PC-9 (cell line): ENCODE measurements at regions not wholly inside any gene's neighbourhood (a gene's known extent, or its start where the extent isn't known, plus 50 kb on each side); places are given as distances from the start of the nearest gene placed in this dataset.

Experiments
- BruUV-seq: library from RNA; stranded (reverse); fragments of 400-500 nt; replicated peaks from 2 replicates; lab custom pipeline; 2021; lab: Mats Ljungman, UMichigan
- CTCF ChIA-PET: fragments of 300-600 bp; sonication (Branson Sonifier 250); formaldehyde crosslinking; loops from one replicate; lab custom pipeline; 2022; ENCODE audit warnings: antibody characterized with exemption; lab: Charles Lee
- POLR2A ChIA-PET: fragments of 300-600 bp; sonication (Branson Sonifier 250); formaldehyde crosslinking; loops from one replicate; lab custom pipeline; 2022; ENCODE audit warnings: antibody characterized with exemption; ENCODE audit not compliant: unreplicated experiment; lab: Charles Lee
- DNase-seq, 2 experiments: peaks; one replicate each; pipeline versions ENCODE4 v3.0.0 to v3.0.0-alpha.2; 2015 to 2022; ENCODE audit warnings: mixed read lengths in 1 of 2
- H2AFZ ChIP-seq: fragments of 200-600 bp; sonication (generic); 2 replicates; pipeline ENCODE4 v1.8.1; 2017; ENCODE audit warnings: antibody characterized with exemption
- H3F3A ChIP-seq: fragments of 200-600 bp; sonication (generic); 2 replicates; pipeline ENCODE4 v1.8.1; 2017; ENCODE audit warnings: antibody characterized with exemption, mild to moderate bottlenecking, low read depth; ENCODE audit not compliant: insufficient read depth
- H3K27ac ChIP-seq: fragments of 200-600 bp; sonication (generic); 2 replicates; pipeline ENCODE4 v1.6.1; 2016; ENCODE audit warnings: mixed run types
- H3K27me3 ChIP-seq: fragments of 200-600 bp; sonication (generic); 2 replicates; pipeline ENCODE4 v1.6.1; 2016; ENCODE audit warnings: low read depth, mixed run types; ENCODE audit not compliant: insufficient read depth
- H3K36me3 ChIP-seq: fragments of 200-600 bp; sonication (generic); 2 replicates; pipeline ENCODE4 v1.6.1; 2016; ENCODE audit warnings: low read depth, mixed run types
- H3K4me1 ChIP-seq: fragments of 200-600 bp; sonication (generic); replicated peaks from 2 replicates; pipeline ENCODE4 v1.6.1; 2016; ENCODE audit warnings: mixed run types; ENCODE audit not compliant: insufficient read depth
- H3K4me2 ChIP-seq: fragments of 200-600 bp; sonication (generic); 2 replicates; pipeline ENCODE4 v1.6.1; 2017; ENCODE audit warnings: mixed run types
- H3K4me3 ChIP-seq: fragments of 200-600 bp; sonication (generic); 2 replicates; pipeline ENCODE4 v1.6.1; 2016; ENCODE audit warnings: mixed run types
- H3K79me2 ChIP-seq: fragments of 200-600 bp; sonication (generic); 2 replicates; pipeline ENCODE4 v1.6.1; 2017; ENCODE audit warnings: low read depth, mixed run types
- H3K9me2 ChIP-seq: fragments of 200-600 bp; sonication (generic); 2 replicates; pipeline ENCODE4 v1.8.1; 2017; ENCODE audit warnings: mild to moderate bottlenecking; ENCODE audit not compliant: insufficient read depth
- H3K9me3 ChIP-seq: fragments of 200-600 bp; sonication (generic); 2 replicates; pipeline ENCODE4 v1.8.1; 2016; ENCODE audit warnings: low read depth; ENCODE audit not compliant: insufficient read depth
- H4K20me1 ChIP-seq: fragments of 200-600 bp; sonication (generic); 2 replicates; pipeline ENCODE4 v1.8.1; 2017; ENCODE audit not compliant: insufficient read depth
- EZH2 ChIP-seq: fragments of 200-600 bp; sonication (generic); IDR thresholded peaks from 2 replicates; pipeline ENCODE4 v1.8.0; 2017; ENCODE audit warnings: antibody characterized with exemption, low read depth
- intact Hi-C: fragments of 100-400 bp; cut with micrococcal nuclease; formaldehyde crosslinking; loops from one replicate; pipeline ENCODE4 v1.10.0; 2022; ENCODE audit not compliant: unreplicated experiment
- TF ChIP-seq, protein P1 (sequence below): fragments of 200-600 bp; sonication (generic); conservative IDR thresholded peaks from 2 replicates; pipeline ENCODE4 v1.6.1; 2017; ENCODE audit warnings: mixed run types, antibody characterized with exemption, mild to moderate bottlenecking, moderate library complexity

- CTCF ChIA-PET, result no interaction called here
- Histone ChIP-seq H3K27me3 (no peaks in the 10 kb centered on the region), H3K79me2 (no peaks in the 10 kb centered on the region), H3K4me3 (no peak overlapping the region), H3K36me3 (no peaks in the 10 kb centered on the region), H3K4me2 (no peak overlapping the region), H3K4me1 (no peaks in the 10 kb centered on the region), H3K9me2 (no peaks in the 10 kb centered on the region), H3F3A (no peaks in the 10 kb centered on the region), H3K9me3 (no peaks in the 10 kb centered on the region), H3K27ac (no peak overlapping the region), H2AFZ (no peak overlapping the region), H4K20me1 (no peaks in the 10 kb centered on the region)
- BruUV-seq, result no TSS peak
- TF ChIP-seq, protein P1, sequence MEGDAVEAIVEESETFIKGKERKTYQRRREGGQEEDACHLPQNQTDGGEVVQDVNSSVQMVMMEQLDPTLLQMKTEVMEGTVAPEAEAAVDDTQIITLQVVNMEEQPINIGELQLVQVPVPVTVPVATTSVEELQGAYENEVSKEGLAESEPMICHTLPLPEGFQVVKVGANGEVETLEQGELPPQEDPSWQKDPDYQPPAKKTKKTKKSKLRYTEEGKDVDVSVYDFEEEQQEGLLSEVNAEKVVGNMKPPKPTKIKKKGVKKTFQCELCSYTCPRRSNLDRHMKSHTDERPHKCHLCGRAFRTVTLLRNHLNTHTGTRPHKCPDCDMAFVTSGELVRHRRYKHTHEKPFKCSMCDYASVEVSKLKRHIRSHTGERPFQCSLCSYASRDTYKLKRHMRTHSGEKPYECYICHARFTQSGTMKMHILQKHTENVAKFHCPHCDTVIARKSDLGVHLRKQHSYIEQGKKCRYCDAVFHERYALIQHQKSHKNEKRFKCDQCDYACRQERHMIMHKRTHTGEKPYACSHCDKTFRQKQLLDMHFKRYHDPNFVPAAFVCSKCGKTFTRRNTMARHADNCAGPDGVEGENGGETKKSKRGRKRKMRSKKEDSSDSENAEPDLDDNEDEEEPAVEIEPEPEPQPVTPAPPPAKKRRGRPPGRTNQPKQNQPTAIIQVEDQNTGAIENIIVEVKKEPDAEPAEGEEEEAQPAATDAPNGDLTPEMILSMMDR, result no peak
- TF ChIP-seq EZH2, result no peak
- intact Hi-C loops, result no loop called here
- POLR2A ChIA-PET, result no interaction called here
- no peak for DNase-seq
These were observed 236.4 kb upstream of the MID1 start for GRCh38 chrX:10856797-10857196.

DNA sequence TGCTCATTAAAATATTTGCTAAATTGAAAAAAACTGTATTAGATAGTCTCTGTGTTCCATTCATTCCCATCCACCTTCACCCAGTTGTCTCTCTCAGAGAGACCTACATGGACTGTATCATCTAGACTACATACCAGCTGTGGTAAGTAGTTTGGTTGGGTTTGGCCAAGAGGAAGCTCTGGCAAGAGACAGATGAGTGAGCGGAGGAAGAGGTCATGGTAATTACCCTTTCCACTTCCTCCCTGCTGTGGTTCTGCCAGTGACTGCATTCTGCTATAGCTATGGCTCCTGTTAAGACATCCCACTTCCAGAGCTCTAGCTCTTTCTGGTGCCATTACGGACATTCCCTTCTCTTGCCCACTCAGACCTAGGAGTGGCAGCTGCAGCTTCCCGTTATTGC, 239.0 kb upstream of the MID1 start:
- no TSS peak for BruUV-seq
- Histone ChIP-seq H4K20me1 (no peaks in the 10 kb centered on the region), H2AFZ (no peak overlapping the region), H3K36me3 (no peaks in the 10 kb centered on the region), H3F3A (no peaks in the 10 kb centered on the region), H3K4me1 (no peaks in the 10 kb centered on the region), H3K9me2 (no peaks in the 10 kb centered on the region), H3K79me2 (no peaks in the 10 kb centered on the region), H3K4me2 (no peak overlapping the region), H3K27me3 (no peaks in the 10 kb centered on the region), H3K4me3 (no peak overlapping the region), H3K27ac (no peak overlapping the region), H3K9me3 (no peaks in the 10 kb centered on the region)
- TF ChIP-seq EZH2, result no peak
- TF ChIP-seq, protein P1, result no peak
- intact Hi-C loops, result no loop called here
- POLR2A ChIA-PET, result no interaction called here
- CTCF ChIA-PET, result no interaction called here
- no peak for DNase-seq

GRCh38 chrX:10875995-10876394, 235.1 kb upstream of the HCCS start:
- Histone ChIP-seq H3K4me3 (no peak overlapping the region), H3K4me2 (no peak overlapping the region), H3K27me3 (no peaks in the 10 kb centered on the region), H3K9me2 (no peaks in the 10 kb centered on the region), H3F3A (no peaks in the 10 kb centered on the region), H3K36me3 (no peaks in the 10 kb centered on the region), H2AFZ (no peak overlapping the region), H4K20me1 (no peaks in the 10 kb centered on the region), H3K4me1 (no peaks in the 10 kb centered on the region), H3K27ac (no peak overlapping the region), H3K9me3 (no peaks in the 10 kb centered on the region), H3K79me2 (no peaks in the 10 kb centered on the region)
- no TSS peak for BruUV-seq
- intact Hi-C loops, result no loop called here
- no peak for DNase-seq
- CTCF ChIA-PET, result no interaction called here
- no peak for TF ChIP-seq EZH2
- TF ChIP-seq, protein P1, result no peak
- POLR2A ChIA-PET, result no interaction called here
